ENCODE measurements at regions not wholly inside any gene's neighbourhood (a gene's known extent, or its start where the extent isn't known, plus 50 kb on each side); places are given as distances from the start of the nearest gene placed in this dataset.

DNA sequence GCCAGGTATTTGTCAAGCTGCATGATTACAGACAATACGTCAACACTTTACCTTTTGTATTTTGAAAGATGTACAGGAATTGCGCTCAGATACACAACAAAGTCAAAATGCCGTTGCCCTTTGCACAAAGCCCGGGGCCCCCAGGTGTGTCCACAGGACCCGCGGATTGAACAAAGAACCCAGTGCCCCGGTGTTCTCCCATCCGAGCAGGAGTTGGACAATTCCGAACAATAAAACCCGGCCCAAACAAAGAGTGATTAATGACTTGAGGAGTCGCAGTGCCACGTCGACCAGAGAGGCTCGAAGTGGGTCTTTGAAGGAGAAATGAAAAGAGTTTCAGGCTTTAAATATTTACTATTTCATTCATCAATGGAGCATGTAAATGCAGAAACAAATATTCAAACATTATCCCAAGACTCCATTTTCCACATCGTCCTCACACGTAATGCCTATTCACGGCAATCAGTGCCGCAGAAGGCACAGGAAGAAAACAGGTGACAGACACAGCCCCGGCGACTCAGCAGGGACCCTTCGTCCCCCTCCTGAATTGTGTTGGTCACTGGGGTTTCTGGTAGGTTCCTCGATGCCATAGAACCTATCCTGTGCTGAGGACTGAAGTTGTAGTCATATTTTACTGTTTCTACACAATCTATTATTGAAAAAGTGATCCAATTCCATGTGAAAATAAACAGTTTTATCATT, 70.9 kb upstream of the MGMT start:
- no peak for DNase-seq

GRCh38 chr10:129397198-129397974, 69.7 kb upstream of the MGMT start:
- DNase-seq = no peak

GRCh38 chr10:129398711-129399141, 68.3 kb upstream of the MGMT start:
- DNase-seq = no peak

DNA sequence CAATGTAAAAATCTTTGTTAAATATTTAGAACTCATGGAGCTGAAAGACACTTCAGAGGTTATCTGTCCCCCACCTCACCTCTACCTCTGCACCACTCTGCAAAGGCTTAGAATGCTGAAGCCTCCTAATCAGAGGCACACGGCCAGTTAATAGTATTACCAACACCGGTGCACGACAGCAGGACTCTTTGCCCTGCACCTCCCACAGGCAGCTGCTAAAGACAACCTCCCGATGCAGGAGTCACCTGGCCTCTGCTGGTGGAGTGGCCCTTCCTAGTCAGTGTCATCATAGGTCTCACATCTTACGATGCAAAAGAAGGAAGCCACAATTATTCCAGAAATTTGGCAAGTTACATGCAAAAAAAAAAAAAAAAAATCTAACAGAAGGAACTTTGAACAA, 66.6 kb upstream of the MGMT start:
- no peak for DNase-seq

DNA sequence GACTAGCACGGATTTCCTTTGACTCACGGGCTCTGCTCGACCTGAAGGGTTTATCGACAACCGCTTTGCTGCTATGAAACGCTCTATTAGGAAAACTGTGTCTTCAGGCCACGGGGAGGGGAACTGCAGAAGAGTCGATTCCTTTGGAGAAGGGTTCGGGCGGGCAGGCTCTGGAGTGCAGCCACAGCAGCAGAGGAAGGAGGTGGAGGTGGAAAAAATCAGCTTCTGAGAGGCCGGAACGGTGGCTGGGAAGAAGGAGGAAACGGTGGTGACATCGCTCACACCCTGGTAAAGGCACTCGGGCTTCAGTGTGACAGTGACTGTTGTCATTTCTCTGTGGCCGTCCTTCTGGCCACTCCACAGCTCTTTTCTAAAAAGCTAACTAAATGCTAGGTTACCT, 64.6 kb upstream of the MGMT start:
- no peak for DNase-seq

DNA sequence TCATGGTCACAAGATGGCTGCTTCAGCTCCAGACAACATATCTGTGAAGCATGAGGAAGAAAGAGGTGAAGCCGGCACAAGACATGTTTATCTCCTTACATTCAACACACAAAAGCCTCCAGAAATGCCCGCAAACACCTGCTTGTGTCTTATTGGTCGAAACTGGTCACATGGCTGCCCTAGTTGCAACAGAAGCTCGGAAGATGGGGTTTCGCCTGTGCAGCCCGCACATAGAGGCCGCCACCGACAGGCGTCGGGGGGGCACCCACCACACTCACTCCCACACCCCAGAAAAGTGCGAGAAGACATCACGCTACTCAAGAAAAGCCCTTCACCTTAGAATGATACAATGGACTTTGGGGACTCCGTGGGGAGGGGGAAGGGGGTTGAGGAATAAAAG, 63.0 kb upstream of the MGMT start:
- DNase-seq = no peak

DNA sequence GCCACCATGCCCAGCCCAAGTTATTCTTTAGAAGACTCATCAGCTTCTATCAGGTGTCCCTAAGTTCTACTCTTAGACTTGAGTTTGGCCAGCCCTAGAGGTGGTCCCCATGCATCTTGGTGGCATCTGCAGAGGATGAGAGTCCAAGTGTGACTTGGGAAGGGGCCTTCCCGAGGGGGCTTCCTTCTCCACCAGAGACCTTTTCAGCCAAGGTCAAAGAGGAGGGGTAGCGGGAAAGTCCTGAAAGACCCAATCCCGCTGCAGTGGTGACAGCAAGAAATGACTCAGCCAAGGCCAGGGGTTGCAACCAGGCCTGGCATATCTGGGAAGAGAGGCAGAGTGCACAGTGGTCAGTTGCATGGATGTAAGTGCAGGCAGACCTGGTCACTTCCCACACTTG, 61.7 kb upstream of the MGMT start:
- DNase-seq = no peak

DNA sequence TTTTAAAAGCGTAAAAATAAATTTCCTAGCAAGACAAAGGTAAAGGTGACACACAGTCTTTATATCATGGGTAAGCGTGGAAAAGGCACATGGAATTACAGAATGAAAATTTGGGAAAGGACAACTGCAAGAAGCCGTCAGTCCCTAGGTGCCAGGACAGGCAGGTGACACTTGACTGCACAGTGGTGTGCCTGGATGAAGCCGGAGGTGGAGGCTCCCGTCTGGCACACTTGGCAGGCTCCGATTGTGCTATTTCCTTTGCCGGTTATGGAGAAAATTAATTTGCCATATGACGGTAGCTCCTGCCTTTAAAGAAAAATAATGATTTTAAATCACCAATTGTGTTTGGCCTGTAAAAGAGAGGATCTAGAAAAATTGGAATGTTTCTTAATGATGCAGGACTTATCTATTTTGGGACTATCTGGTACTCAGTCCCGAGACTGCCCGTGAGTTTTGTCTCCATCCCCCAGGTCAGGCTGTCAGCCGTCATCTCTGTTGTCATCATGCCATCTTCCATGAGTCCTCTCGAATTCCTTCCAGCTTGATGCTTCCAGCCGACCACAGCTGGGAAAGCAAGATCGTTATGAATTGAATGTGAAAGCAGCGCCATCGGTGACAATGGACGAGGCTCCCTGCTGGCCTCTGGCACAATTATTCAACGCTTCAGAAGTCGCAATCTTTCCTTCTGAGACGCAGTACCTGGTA, 56.2 kb upstream of the MGMT start:
- DNase-seq = no peak

DNA sequence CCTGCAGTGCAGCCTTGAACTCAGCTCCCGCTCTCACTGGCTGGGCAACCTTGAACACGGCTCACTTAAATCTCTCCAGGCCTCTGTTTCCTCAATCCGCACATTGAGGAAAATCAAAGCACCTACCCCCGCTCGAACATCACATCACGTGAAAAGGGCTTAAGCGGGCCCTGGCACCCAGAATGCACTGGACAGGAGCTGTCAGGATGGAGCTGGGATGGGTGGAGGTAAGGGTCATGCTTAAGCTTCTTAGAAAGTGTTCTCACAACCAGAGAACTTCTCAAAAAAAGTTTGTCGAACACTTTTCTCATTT, 55.7 kb upstream of the MGMT start:
- no peak for DNase-seq

DNA sequence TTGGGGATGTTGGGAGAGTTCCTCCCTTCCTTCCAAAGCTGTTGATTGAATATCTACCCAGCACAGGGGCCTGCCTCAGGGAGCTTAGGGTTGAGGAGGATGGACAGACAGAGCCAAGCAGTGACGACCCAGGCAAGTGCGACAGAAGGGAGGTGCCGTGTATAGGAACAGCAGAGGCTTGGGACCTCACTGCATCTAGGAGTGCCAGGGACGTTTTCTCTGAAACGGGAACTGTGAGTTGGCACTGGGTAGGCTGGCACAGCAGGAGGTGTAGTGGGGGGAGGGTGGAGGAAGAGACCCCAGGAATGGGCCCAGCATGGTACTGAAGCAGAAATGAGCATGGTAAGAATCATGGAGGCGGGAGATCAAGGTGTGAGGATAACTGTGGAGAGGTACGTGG, 55.3 kb upstream of the MGMT start:
- DNase-seq = no peak

GRCh38 chr10:129413024-129413423, 54.0 kb upstream of the MGMT start:
- no peak for DNase-seq

GRCh38 chr10:129415215-129416140, 51.6 kb upstream of the MGMT start:
- DNase-seq = no peak

- DNase-seq = no peak
These were observed 50.9 kb upstream of the MGMT start for GRCh38 chr10:129416155-129416554.

DNA sequence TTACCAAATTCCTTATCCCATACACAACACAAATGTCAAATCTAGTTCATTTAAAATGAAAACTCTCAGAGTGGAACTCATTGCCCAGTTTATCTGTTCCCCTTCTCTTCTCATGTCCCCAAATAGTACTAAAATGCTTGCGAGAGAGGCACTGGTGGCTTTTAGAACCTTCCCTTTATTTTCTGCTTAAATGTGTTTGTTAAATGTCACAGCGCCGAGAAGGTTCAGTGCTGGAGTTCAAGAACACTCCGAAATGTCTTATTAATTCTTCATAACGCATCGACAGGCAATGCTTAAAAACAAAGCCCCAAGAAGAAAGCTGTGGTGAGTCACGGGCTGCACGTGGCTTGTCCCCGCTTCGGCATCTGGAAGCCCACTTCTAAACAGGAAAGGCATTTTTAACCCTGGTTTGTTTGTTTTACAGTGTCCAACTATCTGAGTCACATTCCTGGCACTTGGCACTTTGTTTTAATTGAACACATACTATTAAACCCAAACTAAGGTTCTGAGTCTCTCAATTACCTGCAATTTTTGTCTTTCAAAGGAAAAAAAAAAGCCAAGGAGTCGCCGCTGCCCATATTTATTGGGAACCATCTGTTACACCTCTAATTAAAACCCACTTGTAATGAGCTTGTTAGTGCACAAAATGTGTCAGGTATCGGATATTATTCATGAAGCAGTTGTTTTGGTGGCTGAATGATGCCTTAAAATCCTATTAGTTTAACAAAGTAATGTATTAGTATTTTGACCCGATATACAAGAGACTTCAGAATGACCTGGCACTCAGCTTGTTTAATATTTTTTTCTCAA, 49.9 kb upstream of the MGMT start:
- DNase-seq = peak; percentile 41

All from EL (cell line).